DMS 273 (cell line): ENCODE measurements at regions not wholly inside any gene's neighbourhood (a gene's known extent, or its start where the extent isn't known, plus 50 kb on each side); places are given as distances from the start of the nearest gene placed in this dataset.
A peak's percentile ranks its signal among the peaks of the same experiment; 100 is the strongest.
"Not testable (repeated sequence)": the region's sequence is repeated elsewhere in the genome, so short reads cannot be mapped to it uniquely, and the experiment has no call there.

Source experiments
- DNase-seq: peaks from one replicate; lab custom pipeline; 2025; ENCODE audit not compliant: unreplicated experiment; lab: John Stamatoyannopoulos, UW

DNA sequence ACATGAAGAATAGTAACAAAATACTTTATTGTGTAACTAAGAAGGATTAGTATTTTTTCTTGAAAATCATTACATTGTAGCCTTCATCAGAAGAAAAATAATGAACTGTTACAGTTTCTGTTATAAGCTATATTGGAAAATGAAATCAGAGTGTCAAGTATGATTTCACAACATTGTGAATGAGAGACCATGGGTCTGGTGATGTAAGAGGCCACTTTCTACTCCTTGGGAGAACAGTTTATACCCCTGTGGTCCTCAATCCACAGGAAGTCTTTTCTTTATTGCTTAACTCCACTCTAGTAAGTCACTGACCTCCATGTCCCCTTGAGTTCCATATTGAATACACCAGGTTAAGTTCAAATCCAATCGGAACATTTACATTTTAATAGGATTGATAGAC lies 218.7 kb upstream of the FERMT1 start:
- no peak for DNase-seq

DNA sequence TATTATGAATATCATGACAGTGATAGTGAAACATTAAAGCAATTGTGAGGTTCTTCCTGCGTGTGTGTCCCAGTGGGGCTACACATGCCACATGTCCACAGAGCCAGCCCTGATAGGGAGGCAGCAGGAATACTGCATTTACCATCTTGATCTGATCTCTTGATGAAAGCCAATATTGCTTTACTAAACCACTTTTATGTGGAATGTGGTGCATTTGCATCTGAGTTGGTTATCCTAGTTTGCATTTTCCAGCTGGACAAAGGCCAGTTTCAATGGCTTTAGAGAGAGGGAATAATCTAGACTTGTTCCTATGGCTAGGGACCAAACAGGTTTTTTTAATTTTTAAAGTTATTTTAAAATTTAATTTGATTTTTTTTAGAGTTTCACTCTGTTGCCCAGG lies 216.3 kb upstream of the FERMT1 start:
- no peak for DNase-seq

DNA sequence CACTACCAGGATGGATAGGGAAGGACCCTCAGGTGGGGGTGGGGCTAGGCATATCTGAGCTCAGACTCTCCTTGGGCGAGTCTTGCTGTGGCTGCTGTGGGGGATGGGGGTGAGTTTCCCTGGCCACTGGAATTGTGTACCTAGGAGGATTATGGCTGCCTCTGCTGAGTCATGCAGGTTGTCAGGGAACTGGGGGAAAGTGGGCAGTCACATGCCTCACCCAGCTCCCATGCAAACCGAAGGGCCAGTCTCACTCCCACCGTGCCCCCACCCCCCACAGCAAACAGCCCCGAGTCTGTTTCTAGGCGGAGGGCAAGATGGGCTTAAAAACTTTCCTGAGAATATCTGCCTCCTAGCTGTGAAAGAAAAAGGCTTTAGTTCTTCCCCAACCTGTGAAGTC lies 210.3 kb upstream of the FERMT1 start:
- DNase-seq: no peak

DNA sequence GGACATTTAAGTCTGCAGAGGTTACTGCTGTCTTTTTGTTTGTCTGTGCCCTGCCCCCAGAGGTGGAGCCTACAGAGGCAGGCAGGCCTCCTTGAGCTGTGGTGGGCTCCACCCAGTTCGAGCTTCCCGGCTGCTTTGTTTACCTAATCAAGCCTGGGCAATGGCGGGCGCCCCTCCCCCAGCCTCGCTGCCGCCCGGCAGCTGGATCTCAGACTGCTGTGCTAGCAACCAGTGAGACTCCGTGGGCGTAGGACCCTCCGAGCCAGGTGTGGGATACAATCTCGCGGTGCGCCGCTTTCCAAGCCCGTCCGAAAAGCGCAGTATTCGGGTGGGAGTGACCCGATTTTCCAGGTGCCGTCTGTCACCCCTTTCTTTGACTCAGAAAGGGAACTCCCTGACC lies 198.4 kb upstream of the FERMT1 start:
- DNase-seq: not testable (repeated sequence)

DNA sequence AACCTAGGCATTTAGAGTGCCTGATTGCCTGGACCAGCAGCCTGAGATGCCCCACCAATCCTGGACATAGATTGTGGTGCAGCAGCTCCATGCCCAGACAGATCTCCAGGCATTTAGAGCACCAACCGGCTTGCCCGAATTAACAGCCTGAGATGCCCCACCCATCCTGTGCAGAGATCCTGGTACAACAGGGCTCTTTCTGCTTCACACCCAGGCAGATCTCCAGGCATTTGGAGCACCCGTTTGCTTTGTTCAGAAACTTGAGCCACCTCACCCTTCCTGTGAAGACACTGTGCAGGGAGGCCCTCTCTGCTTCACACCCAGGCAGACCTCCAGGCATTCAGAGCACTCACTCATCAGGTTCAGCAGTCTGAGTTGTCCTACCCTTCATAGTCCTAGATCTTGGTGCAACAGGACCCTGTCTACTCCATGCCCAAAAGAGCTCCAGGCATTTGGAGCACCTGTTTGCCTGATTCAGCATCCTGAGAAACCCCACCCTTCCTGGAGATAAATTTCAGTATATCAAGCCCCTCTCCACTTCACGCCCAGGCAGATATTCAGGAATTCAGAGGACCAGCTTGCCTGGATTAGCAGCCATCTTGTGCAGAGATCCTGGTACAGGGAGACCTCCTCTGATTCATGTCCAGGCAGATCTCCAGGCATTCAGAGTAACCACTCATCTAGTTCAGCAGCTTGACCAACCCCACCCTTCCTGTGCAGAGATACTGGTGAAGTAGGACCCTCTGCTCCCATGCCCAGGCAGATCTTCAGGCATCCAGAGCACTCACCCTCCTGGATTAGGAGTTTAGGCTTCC lies 189.2 kb upstream of the FERMT1 start:
- no peak for DNase-seq

DNA sequence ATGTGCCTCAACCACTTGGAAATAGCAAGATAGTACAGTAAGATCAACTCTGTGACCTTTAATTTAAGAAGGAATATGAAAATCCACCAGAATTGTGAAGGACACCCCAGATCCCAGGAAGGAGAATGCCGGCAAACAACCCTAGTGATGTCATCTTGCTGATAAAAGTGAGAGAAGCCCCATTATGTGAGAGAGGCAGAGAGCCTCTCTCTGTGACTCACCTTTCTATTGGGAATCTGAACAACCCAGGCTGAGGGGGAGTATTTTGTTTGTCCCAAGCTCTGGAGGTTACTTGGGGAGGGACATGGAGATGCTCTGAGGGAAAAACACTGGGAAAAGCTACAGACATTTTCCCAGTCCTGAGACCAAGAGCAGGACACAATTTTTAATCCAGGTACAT lies 188.3 kb upstream of the FERMT1 start:
- DNase-seq: no peak

DNA sequence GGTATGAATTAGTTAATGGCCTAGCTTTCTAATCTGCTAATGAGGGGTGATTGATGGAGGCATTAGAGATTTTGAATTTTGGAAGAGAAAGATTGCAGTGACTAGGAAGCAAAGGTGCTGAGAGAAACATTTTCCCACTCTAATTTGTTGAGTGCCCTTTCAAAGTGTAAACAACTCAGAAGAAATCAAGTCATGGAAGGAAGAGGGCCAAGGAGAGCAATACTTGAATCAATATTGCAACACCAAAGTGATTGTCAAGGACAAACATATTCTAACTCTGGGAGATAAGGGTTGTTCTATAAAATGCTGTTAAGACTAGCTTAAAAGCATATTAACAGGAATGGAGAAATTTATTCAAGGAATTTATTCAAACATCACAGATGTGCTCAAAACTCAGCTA lies 182.7 kb upstream of the FERMT1 start:
- DNase-seq: no peak

DNA sequence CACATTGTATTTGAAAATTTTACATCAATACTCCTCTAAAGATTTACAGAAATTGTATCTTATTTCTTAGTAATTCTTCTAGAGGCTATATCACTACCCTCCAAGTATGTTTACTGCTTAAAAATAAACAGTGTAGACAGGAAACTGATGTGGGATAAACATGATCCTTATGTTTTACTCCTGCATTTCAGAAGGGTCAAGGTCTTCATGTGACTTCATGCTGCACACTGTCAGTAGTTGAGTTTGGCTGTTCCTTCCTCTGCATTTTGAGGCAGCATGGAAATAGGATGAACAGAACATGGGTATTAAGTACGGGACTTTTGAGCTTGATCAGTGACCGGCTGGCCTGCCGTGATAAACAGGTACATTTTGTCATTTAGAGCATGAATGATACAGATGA lies 179.2 kb upstream of the FERMT1 start:
- DNase-seq: no peak

DNA sequence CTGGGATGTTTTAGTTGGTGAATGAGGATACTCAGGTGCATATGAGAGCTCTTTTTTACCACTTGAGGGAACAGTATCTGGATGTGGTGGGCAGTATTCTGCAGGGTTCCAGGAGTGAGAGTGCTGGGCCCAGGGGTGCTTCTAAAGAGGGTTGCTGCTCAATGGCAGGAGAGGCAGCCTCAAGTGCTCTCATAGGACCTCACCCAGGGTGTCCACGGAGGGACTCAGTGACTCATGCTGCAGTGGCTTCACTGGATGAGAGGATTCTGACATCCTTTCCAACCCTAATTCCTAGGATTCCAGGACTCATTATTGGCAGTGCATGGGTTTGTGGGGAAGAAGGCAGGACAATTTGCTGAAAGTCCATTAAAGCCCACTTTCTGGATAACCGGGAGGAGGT lies 176.6 kb upstream of the FERMT1 start:
- DNase-seq: no peak

DNA sequence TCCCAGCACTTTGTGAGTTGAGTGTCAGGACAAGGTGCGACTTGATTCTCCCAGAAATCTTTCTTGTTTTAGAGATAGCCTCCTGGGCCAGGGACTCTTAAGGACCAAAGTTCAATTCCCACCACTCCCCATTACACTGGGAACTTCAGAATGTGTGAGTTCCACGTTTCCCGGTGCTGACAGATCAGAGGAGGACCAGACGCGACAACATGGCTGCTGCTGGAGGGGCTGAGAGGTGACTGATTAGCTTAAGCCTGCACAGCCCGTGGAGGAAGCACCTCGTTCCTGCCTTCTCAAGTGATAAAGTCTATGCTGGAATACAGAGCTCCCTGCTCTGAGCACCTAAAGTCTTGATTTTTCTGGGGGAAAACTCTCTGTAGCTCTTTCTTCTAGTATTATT lies 175.2 kb upstream of the FERMT1 start:
- no peak for DNase-seq

DNA sequence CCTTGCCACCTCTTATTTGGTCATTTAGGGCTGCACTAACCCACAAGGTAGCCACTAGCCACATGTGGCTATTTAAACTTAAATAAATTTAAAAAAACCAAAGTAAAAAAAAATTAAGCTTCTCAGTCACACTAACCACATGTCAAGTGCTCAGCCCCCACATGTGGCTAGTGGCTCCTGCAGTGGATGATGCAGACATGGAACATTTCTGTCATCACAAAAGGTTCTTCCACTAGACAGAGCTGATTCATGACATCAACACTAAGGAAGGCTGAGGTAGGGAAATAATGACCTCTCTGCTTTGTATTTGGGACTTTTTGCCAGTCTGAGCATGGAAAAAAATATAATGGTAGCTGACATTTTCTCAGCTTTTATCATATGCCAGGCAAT lies 173.0 kb upstream of the FERMT1 start:
- no peak for DNase-seq

DNA sequence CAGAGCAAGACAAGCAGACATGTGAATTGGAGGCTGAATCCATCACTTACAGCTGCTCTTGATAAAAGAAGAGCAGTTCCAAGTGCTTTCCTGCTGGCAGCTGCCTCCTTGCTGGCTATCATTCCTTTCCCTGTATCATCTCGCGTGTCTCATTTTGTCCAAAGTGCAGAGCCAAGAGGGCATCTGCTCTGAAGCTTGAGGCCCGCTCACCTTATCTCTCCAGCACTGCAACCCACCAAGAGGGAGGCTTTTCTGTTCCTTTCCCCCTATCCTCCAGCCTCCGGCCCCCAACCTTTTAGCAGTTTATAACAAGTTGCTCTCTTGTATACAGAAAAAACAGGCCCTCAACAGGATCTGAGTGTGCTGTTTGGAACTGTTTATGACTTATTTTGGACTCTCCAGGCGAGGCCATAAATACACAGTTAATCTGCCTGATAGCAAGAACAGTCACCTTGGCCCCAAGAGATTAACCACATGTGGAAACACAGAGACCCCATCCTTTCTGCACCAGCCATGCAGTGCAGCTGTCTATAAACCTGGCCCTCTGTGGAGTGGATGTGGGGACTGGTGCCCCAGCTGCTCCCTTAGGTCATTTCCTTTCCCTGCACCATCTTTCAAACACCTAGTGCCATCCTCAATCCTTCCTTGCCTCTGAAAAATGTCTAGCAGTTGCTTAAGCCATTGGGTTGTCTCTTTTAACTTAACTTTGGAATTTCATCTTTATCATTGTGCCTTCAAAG lies 172.5 kb upstream of the FERMT1 start:
- DNase-seq: no peak

DNA sequence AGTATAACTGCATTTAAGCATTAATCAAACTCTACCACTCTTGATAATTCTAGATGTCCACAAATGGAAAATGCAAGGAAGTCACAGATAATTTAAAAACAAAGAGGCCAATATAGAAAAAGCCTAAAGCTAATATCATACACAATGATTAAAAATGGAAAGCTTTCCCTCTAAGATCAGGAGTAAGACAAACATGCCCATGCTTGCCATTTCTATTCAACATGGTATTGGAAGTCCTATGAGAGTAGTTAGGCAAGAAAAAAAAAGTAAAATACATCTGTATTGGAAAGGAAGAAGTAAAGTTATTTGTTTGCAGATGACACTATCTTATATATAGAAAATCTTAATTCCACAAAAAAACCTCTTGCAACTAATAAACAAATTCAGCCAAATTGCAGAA lies 164.6 kb upstream of the FERMT1 start:
- DNase-seq: no peak

DNA sequence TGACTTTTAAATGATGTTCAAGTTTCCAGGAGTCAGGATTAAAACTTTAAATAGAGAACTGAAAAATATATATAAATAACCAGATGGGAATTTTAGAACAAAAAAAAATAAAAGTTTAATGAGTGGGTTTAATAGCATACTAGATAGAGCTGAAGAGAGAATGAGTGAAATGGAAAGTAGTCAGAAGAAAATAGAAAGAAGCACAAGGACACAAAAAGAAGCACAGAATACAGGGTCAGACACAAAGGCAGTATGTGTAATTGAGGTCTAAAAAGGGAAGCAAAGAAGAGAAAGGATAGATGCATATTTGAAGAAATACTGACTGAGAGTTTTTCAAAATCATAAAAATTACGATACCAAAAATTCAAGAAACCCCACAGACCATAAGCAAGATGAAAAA lies 159.8 kb upstream of the FERMT1 start:
- DNase-seq: no peak

DNA sequence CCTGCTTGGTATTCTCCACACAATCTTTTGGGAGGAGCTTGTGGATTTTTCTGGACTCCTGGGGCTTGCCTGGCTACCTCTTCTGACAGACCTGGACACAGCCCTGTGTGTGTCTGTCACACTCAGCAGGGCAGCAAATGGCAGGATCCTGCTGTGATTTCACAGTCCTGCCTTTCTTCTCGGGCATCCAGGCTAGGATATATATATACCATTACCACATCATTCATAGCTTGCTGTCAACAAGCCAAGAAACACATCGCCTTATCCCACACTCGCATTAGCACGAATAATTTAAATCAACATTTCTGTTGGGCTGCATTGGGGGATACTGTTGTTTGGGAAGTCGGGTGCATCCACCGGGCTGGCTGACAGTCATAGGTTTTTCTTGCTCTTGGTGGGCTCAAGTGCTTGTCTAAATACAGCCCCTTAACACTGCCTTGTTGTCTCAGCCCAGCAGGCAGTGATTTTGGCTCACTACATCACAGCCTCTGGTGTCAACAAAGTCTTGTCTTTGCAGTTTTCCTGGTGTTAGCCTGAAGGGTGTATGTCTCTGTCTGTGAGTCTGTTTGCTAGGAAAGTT lies 154.9 kb upstream of the FERMT1 start:
- DNase-seq: no peak

DNA sequence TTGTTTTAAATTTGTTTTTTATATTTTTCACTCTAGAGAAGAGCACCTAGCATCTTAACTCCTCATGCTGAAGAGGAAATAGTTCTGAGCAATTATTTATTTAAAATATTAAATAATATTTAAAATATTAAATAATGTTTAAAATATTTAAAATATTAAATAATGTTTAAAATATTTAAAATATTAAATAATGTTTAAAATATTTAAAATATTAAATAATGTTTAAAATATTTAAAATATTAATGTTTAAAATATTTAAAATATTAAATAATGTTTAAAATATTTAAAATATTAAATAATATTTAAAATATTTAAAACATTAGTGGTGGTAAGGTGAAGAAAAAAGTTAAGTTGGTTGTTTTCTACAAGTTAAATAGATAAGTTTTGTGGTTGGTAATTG lies 147.6 kb upstream of the FERMT1 start:
- DNase-seq: not testable (repeated sequence)

DNA sequence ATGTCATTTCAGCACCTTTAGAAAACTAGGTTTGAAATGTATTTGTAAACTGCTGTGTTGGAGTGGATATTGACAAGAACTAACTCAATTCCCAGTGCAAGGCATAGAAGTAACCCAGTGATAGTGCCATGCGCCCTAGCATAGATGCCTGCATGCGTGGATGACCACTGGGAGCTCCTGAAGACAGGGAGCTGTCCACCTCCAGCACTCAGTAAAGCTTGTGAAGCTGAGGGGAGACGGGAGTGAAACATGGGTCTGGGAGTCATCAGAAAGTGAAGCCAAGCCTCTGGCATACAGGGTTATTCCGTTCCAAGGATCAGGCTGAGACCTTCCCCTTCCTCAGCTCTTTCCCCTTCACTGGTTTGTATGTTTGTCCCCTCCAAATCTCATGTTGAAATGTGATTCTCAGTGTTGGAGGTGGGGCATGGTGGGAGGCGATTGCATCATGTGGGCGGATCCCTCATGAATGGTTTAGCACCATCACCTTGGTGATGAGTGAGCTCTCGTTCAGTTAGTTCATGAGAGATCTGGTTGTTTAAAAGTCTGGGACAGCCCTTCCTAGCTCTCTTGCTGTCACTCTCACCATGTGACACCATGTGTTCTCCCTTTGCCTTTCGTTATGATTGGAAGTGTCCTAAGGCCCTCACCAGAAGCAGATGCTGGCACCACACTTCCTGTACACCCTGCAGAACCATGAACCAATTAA lies 146.5 kb upstream of the FERMT1 start:
- peak; percentile 3 for DNase-seq

DNA sequence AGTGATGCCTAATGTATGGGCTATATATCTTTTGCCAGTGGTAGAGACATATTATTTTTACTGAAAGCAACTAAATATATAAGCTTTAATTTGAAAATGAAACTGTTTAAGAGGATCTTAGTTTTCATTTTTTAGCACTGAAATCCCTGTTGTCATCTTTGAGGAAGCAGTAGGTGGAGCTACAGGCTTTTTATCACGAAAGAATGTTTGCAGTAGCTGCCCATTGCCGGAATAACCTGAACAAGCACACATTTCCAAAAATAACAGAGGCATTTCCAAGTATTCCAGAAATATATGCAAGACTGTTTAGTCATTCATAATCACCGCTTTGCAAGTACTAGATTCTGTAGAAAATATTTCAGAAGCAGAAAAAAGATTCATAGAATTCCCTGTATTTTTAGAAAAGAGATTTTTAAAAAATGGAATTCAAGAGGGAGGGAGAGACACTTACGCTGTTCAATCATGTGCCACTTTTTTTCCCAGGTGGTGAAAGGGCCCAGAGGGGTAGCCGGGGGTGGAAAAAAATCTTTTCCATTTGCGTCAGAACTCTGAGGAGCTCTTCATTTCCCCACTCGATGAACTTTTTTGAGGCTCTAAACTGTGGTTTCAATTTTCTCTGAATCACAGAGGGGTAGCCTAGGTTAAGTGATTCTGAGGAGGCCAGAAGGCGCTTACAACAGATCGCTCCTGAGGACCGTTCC lies 142.5 kb upstream of the FERMT1 start:
- peak; percentile 9 for DNase-seq

DNA sequence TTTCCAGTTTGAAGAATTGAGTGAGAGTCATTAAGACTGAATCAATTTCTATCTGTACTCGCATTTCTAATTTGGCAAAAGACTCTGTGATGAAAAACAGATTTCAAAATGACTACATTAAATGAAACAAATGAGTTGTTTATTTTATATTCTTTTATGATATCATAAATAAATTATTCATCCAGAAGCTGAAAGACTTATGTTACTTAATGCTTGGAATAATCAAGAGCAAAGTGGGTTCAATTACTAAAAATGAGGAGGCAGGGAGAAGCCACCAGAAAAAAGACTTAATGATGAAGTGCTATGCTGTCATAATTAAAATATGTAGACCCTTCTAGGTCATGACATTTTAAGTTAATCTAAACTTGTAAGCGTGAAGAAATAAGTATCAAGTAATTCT lies 130.6 kb upstream of the FERMT1 start:
- DNase-seq: no peak

DNA sequence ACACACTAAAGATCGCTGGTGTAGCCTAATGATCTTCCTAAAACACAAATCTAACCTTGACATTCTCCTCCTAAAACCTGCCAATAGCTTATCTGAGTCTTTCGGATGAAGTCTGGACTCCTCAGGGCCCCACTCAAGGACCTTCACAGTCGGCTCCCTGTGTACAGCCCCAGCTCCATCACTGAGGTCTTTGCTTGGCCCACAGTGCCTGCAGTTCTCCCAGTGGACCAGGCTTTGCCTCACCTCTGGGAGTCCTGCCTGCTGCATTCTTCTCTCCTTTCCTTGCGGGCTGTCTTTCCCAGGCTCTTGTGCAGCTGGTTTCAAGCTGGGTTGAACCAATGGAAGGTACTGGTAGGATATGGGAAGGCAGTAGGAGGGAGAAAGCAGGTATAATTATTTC lies 122.6 kb upstream of the FERMT1 start:
- no peak for DNase-seq

DNA sequence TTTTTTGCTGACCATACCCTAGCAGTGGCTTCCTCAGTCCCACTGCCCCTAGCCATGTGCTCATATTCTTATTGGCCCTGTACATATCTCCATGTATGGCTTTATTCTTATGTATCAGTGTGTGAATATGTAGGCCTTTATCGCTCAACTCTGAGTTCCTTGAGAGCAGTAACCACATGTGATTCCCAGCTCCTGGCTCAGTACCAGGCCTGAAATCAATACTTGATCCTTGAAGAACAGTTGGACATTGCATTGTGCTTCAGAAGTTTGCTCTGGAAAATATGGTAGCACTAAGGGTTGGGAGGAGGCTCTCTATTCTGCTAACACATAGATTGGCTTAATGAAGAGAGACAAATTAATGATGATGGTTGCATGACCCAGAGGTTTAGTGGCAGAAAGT lies 118.8 kb upstream of the FERMT1 start:
- no peak for DNase-seq
